PC-3 (cell line): ENCODE measurements at regions not wholly inside any gene's neighbourhood (a gene's known extent, or its start where the extent isn't known, plus 50 kb on each side); places are given as distances from the start of the nearest gene placed in this dataset.
A peak's percentile ranks its signal among the peaks of the same experiment; 100 is the strongest.

Source experiments
- ATAC-seq: fragments of 200-7000 bp; cut with Tn5 transposase; 2 replicates; pipeline ENCODE4 v1.9.1; 2020; ENCODE audit warnings: mild to moderate bottlenecking, moderate library complexity
- BruUV-seq: library from RNA; stranded (reverse); fragments of 400-500 nt; replicated peaks from 2 replicates; lab custom pipeline; 2021; lab: Mats Ljungman, UMichigan
- CTCF ChIA-PET: fragments of 300-600 bp; sonication (Branson Sonifier 250); formaldehyde crosslinking; loops from one replicate; lab custom pipeline; 2022; ENCODE audit warnings: antibody characterized with exemption; lab: Charles Lee
- POLR2A ChIA-PET: fragments of 300-600 bp; sonication (Branson Sonifier 250); formaldehyde crosslinking; loops from one replicate; lab custom pipeline; 2022; ENCODE audit warnings: antibody characterized with exemption; ENCODE audit not compliant: unreplicated experiment; lab: Charles Lee
- DNase-seq: peaks from one replicate; pipeline ENCODE4 v3.0.0-alpha.2; 2015
- H2AFZ ChIP-seq: fragments of 300-600 bp; sonication (generic); 2 replicates; pipeline ENCODE4 v1.6.0; 2016; ENCODE audit warnings: antibody characterized with exemption, low read length
- H3F3A ChIP-seq: fragments of 300-600 bp; sonication (generic); one replicate; pipeline ENCODE4 v1.6.0; 2017; ENCODE audit warnings: antibody characterized with exemption, low read length, control low read depth, mild to moderate bottlenecking; ENCODE audit not compliant: unreplicated experiment
- H3K27ac ChIP-seq: fragments of 300-600 bp; sonication (generic); 2 replicates; pipeline ENCODE4 v1.5.1; 2016; ENCODE audit warnings: mild to moderate bottlenecking, low read length
- H3K27me3 ChIP-seq: fragments of 300-600 bp; sonication (generic); 2 replicates; pipeline ENCODE4 v1.6.1; 2016; ENCODE audit warnings: low read length, mixed read lengths
- H3K36me3 ChIP-seq: fragments of 300-600 bp; sonication (generic); 2 replicates; pipeline ENCODE4 v1.6.1; 2016; ENCODE audit warnings: low read depth, mixed run types, low read length, mixed read lengths
- H3K4me1 ChIP-seq: fragments of 300-600 bp; sonication (generic); 2 replicates; pipeline ENCODE4 v1.5.1; 2016; ENCODE audit warnings: low read length; ENCODE audit not compliant: insufficient read depth
- H3K4me2 ChIP-seq: fragments of 300-600 bp; sonication (generic); 2 replicates; pipeline ENCODE4 v1.6.0; 2016; ENCODE audit warnings: low read length
- H3K4me3 ChIP-seq: fragments of 300-600 bp; sonication (generic); 2 replicates; pipeline ENCODE4 v1.5.1; 2016; ENCODE audit warnings: mild to moderate bottlenecking, low read length, mixed read lengths
- H3K79me2 ChIP-seq: fragments of 300-600 bp; sonication (generic); 2 replicates; pipeline ENCODE4 v1.6.1; 2017; ENCODE audit warnings: low read length, mixed read lengths
- H3K9ac ChIP-seq: fragments of 300-600 bp; sonication (generic); 2 replicates; pipeline ENCODE4 v1.6.0; 2016; ENCODE audit warnings: mild to moderate bottlenecking, low read length
- H3K9me2 ChIP-seq: fragments of 300-600 bp; sonication (generic); replicated peaks from 2 replicates; pipeline ENCODE4 v1.6.1; 2016; ENCODE audit warnings: mixed run types, low read length, mixed read lengths
- H3K9me3 ChIP-seq: fragments of 300-600 bp; sonication (generic); 2 replicates; pipeline ENCODE4 v1.6.1; 2016; ENCODE audit warnings: low read length, mixed read lengths
- H4K20me1 ChIP-seq: fragments of 300-600 bp; sonication (generic); 2 replicates; pipeline ENCODE4 v1.6.1; 2016; ENCODE audit warnings: low read length, mixed read lengths
- CTCF ChIP-seq: fragments of 300-600 bp; sonication (generic); conservative IDR thresholded peaks from 2 replicates; pipeline ENCODE4 v1.5.1; 2017; ENCODE audit warnings: antibody characterized with exemption, low read depth, mild to moderate bottlenecking, low read length
- EZH2 ChIP-seq: fragments of 300-600 bp; sonication (generic); IDR thresholded peaks from one replicate; pipeline ENCODE4 v1.6.1; 2017; ENCODE audit warnings: antibody characterized with exemption, mild to moderate bottlenecking, low read length; ENCODE audit not compliant: unreplicated experiment
- EZH2phosphoT487 ChIP-seq: fragments of 300-600 bp; sonication (generic); IDR thresholded peaks from 2 replicates; pipeline ENCODE4 v1.6.1; 2018; ENCODE audit warnings: mild to moderate bottlenecking, antibody characterized with exemption, low read length, borderline replicate concordance
- intact Hi-C: fragments of 100-400 bp; cut with micrococcal nuclease; formaldehyde crosslinking; loops from 2 replicates; pipeline ENCODE4 v1.9.0; 2023

GRCh38 chr14:83342590-83342989 is 1808.9 kb upstream of the SEL1L start:
- no peak for ATAC-seq
- H3K4me2 ChIP-seq, result no peak overlapping the region
- intact Hi-C loops, result no loop called here
- ChIA-PET POLR2A (no interaction called here), CTCF (no interaction called here)
- no peak for TF ChIP-seq EZH2
- TF ChIP-seq EZH2phosphoT487, result no peak
- TF ChIP-seq CTCF, result no peak
- H3K9me2 ChIP-seq, result no peaks in the 10 kb centered on the region
- no peaks in the 10 kb centered on the region for H3K79me2 ChIP-seq
- no peaks in the 10 kb centered on the region for H3K27me3 ChIP-seq
- H2AFZ ChIP-seq, result no peak overlapping the region
- no peak overlapping the region for H3K4me3 ChIP-seq
- H4K20me1 ChIP-seq, result no peaks in the 10 kb centered on the region
- no peak for DNase-seq
- H3K36me3 ChIP-seq, result no peaks in the 10 kb centered on the region
- no TSS peak for BruUV-seq
- no peak overlapping the region for H3K9ac ChIP-seq
- peaks cover 17% of the 10 kb centered on the region; the same call in 1 of the 2 replicates for H3K9me3 ChIP-seq
- H3K27ac ChIP-seq, result no peak overlapping the region
- H3K4me1 ChIP-seq, result no peaks in the 10 kb centered on the region
- no peaks in the 10 kb centered on the region for H3F3A ChIP-seq

- no peak for TF ChIP-seq EZH2phosphoT487
- no peak for TF ChIP-seq CTCF
- TF ChIP-seq EZH2, result no peak
- DNase-seq, result no peak
- Histone ChIP-seq H4K20me1 (no peaks in the 10 kb centered on the region), H3K27ac (no peak overlapping the region), H3K4me2 (no peak overlapping the region), H3K79me2 (no peaks in the 10 kb centered on the region), H2AFZ (no peak overlapping the region), H3K9me3 (peaks cover 5% of the 10 kb centered on the region; the same call in 1 of the 2 replicates), H3K36me3 (no peaks in the 10 kb centered on the region), H3K27me3 (no peaks in the 10 kb centered on the region), H3F3A (no peaks in the 10 kb centered on the region), H3K9ac (no peak overlapping the region), H3K4me1 (no peaks in the 10 kb centered on the region), H3K4me3 (no peak overlapping the region), H3K9me2 (no peaks in the 10 kb centered on the region)
- no TSS peak for BruUV-seq
- ChIA-PET POLR2A (no interaction called here), CTCF (no interaction called here)
- ATAC-seq, result no peak
- intact Hi-C loops, result no loop called here
These were observed 1814.2 kb upstream of the SEL1L start for GRCh38 chr14:83347874-83348273.

- no TSS peak for BruUV-seq
- no peaks in the 10 kb centered on the region for H3F3A ChIP-seq
- no peaks in the 10 kb centered on the region for H4K20me1 ChIP-seq
- H3K4me2 ChIP-seq, result no peak overlapping the region
- no peaks in the 10 kb centered on the region for H3K27me3 ChIP-seq
- peak overlapping the region; percentile 57; the same call in 1 of the 2 replicates for H2AFZ ChIP-seq
- DNase-seq, result no peak
- no peak overlapping the region for H3K4me3 ChIP-seq
- H3K36me3 ChIP-seq, result no peaks in the 10 kb centered on the region
- no peaks in the 10 kb centered on the region for H3K9me2 ChIP-seq
- H3K79me2 ChIP-seq, result no peaks in the 10 kb centered on the region
- ATAC-seq, result no peak
- POLR2A ChIA-PET, result no interaction called here
- peaks cover 13% of the 10 kb centered on the region; the same call in 1 of the 2 replicates for H3K9me3 ChIP-seq
- no peak for TF ChIP-seq CTCF
- TF ChIP-seq EZH2phosphoT487, result no peak
- TF ChIP-seq EZH2, result no peak
- no peak overlapping the region for H3K9ac ChIP-seq
- CTCF ChIA-PET, result no interaction called here
- H3K27ac ChIP-seq, result no peak overlapping the region
- H3K4me1 ChIP-seq, result no peaks in the 10 kb centered on the region
- intact Hi-C loops, result no loop called here
These were observed 1822.0 kb upstream of the SEL1L start for GRCh38 chr14:83355609-83356008.
